Stimulated activated effector memory CD8-positive, alpha-beta T cell treated with anti-CD3 and anti-CD28 coated beads, Interleukin-12 subunit alpha, Interleukin-12 subunit beta, amount 100 ng/mL, for 72 hours (primary cell): ENCODE measurements at regions not wholly inside any gene's neighbourhood (a gene's known extent, or its start where the extent isn't known, plus 50 kb on each side); places are given as distances from the start of the nearest gene placed in this dataset.
A peak's percentile ranks its signal among the peaks of the same experiment; 100 is the strongest.
"Not testable (repeated sequence)": the region's sequence is repeated elsewhere in the genome, so short reads cannot be mapped to it uniquely, and the experiment has no call there.

ENCODE experiments used
- ATAC-seq: fragments of 150-1000 bp; cut with Tn5 transposase; 2 replicates; pipeline ENCODE4 v1.10.0; 2021
- DNase-seq, 2 donors: peaks; one replicate each; pipeline ENCODE4 v3.0.0; 2021 to 2022; ENCODE audit warnings: low spot score in 2 of 2
- H3K27ac Mint-ChIP-seq: one replicate; pipeline ENCODE4 v1.8.0; 2022; ENCODE audit warnings: mild to moderate bottlenecking, mixed read lengths
- H3K36me3 Mint-ChIP-seq: one replicate; pipeline ENCODE4 v1.8.0; 2022; ENCODE audit warnings: mild to moderate bottlenecking, mixed read lengths
- H3K4me1 Mint-ChIP-seq: one replicate; pipeline ENCODE4 v1.8.0; 2022; ENCODE audit warnings: mixed read lengths
- H3K4me3 Mint-ChIP-seq: one replicate; pipeline ENCODE4 v1.8.0; 2022; ENCODE audit warnings: mild to moderate bottlenecking, mixed read lengths
- H3K9me3 Mint-ChIP-seq: one replicate; pipeline ENCODE4 v1.8.0; 2022; ENCODE audit warnings: mixed read lengths

- no peaks in the 10 kb centered on the region for H3K9me3 Mint-ChIP-seq
- H3K4me3 Mint-ChIP-seq = no peak overlapping the region
- DNase-seq (no peak), ATAC-seq (no peak)
- H3K36me3 Mint-ChIP-seq = no peaks in the 10 kb centered on the region
- H3K27ac Mint-ChIP-seq = no peak overlapping the region
- H3K4me1 Mint-ChIP-seq = no peaks in the 10 kb centered on the region
Observed at GRCh38 chr7:142646386-142647140, 102.7 kb upstream of the PRSS1 start.

- Mint-ChIP-seq H3K27ac (no peak overlapping the region), H3K36me3 (no peaks in the 10 kb centered on the region), H3K9me3 (no peaks in the 10 kb centered on the region), H3K4me1 (no peaks in the 10 kb centered on the region), H3K4me3 (no peak overlapping the region)
- no peak for DNase-seq
- ATAC-seq = no peak
Observed at GRCh38 chr7:142645777-142646176, 103.5 kb upstream of the PRSS1 start.

DNA sequence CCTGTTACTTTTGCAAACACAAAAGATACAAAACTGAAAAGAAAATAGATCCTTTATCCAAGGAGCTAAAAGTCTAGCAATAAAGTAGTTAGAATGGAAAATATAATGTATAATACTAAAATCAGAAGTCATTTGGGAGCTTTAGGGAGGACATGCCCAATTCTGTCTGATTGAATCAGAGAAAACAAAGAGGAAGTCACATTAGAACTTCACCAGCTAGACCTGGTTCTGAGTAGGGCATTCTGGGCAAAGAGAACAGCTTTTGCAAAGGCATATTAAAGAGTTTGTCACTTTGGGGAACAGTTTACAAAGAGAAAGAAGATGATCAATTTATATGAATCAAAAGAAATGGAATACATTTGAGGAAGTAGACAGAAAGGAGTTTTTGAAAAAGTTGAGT lies 107.0 kb upstream of the PRSS1 start:
- H3K9me3 Mint-ChIP-seq = no peaks in the 10 kb centered on the region
- no peaks in the 10 kb centered on the region for H3K4me1 Mint-ChIP-seq
- no peaks in the 10 kb centered on the region for H3K36me3 Mint-ChIP-seq

GRCh38 chr7:142641252-142641651 lies 108.0 kb upstream of the PRSS1 start:
- H3K27ac Mint-ChIP-seq, H3K4me3 Mint-ChIP-seq, H3K4me1 Mint-ChIP-seq: not testable (repeated sequence)

More for the DNA sequence above, 107.0 kb upstream of the PRSS1 start:
- DNase-seq (no peak), ATAC-seq (no peak)
- no peak overlapping the region for H3K4me3 Mint-ChIP-seq
- H3K27ac Mint-ChIP-seq = no peak overlapping the region

GRCh38 chr7:142638581-142638980 lies 110.7 kb upstream of the PRSS1 start:
- Mint-ChIP-seq H3K36me3 (no peaks in the 10 kb centered on the region), H3K4me1 (no peaks in the 10 kb centered on the region), H3K4me3 (no peak overlapping the region), H3K27ac (no peak overlapping the region), H3K9me3 (no peaks in the 10 kb centered on the region)
- DNase-seq = no peak
- no peak for ATAC-seq

More at GRCh38 chr7:142641252-142641651, 108.0 kb upstream of the PRSS1 start:
- not testable (repeated sequence) for H3K36me3 Mint-ChIP-seq, DNase-seq, ATAC-seq, H3K9me3 Mint-ChIP-seq

- H3K4me1 Mint-ChIP-seq = no peaks in the 10 kb centered on the region
- ATAC-seq (no peak), DNase-seq (no peak)
- H3K9me3 Mint-ChIP-seq = no peaks in the 10 kb centered on the region
- H3K27ac Mint-ChIP-seq = peak overlapping the region; percentile 71
- peak overlapping the region; percentile 44 for H3K4me3 Mint-ChIP-seq
- H3K36me3 Mint-ChIP-seq = no peaks in the 10 kb centered on the region
Observed at GRCh38 chr7:142637240-142637639, 112.0 kb upstream of the PRSS1 start.

- H3K36me3 Mint-ChIP-seq = no peaks in the 10 kb centered on the region
- no peaks in the 10 kb centered on the region for H3K4me1 Mint-ChIP-seq
- H3K9me3 Mint-ChIP-seq = no peaks in the 10 kb centered on the region
- ATAC-seq = peak; percentile 57
- DNase-seq = no peak
- peak overlapping the region; percentile 71 for H3K27ac Mint-ChIP-seq
- H3K4me3 Mint-ChIP-seq = peak overlapping the region; percentile 44
Observed at GRCh38 chr7:142636751-142637150, 112.5 kb upstream of the PRSS1 start.

GRCh38 chr7:142636107-142636506 lies 113.2 kb upstream of the PRSS1 start:
- not testable (repeated sequence) for DNase-seq, ATAC-seq, H3K4me1 Mint-ChIP-seq, H3K36me3 Mint-ChIP-seq, H3K9me3 Mint-ChIP-seq, H3K27ac Mint-ChIP-seq, H3K4me3 Mint-ChIP-seq

DNA sequence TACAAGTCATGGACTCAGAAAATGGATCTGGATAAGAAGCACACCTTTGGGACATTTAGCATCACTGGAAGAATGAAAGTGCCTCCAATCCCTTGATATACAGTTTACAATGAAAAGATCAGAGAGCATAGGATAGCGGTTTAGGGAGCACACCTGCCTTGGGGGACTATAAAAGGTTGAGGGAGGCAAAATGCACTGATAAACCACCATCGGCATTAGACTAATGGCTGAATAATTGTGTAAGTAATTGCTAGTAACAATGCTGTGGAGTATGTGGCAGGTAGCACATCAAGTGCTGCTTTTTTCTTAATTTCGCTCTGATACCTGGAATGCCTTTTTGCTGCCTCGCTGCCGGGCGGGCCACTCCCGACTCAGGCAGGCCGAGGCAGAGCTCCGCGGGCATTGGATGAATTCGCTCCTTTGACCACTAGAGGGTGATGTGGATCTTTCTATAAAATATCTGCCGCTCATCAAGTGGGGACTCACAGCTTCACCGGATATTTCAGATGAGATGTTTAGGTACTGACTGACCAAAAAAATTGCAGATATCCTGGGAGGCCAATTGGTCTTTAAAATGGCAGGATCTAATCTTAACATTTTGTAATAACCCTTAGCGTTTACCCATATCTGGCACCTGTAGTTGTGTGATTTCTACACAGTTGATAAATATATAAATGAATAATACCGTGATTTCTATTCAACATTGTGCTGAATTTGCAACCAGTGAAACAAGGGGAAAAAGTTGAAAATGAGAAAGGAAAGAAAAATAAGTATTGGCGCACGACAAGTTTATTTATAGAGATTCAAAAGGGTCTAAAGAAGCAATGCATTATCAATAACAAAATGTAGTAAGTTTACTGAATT lies 116.8 kb upstream of the PRSS1 start:
- peak; percentile 21 to 62 for DNase-seq
- H3K9me3 Mint-ChIP-seq = no peaks in the 10 kb centered on the region
- no peak overlapping the region for H3K4me3 Mint-ChIP-seq
- H3K27ac Mint-ChIP-seq = no peak overlapping the region
- peak; percentile 81 for ATAC-seq
- no peaks in the 10 kb centered on the region for H3K4me1 Mint-ChIP-seq
- H3K36me3 Mint-ChIP-seq = no peaks in the 10 kb centered on the region

DNA sequence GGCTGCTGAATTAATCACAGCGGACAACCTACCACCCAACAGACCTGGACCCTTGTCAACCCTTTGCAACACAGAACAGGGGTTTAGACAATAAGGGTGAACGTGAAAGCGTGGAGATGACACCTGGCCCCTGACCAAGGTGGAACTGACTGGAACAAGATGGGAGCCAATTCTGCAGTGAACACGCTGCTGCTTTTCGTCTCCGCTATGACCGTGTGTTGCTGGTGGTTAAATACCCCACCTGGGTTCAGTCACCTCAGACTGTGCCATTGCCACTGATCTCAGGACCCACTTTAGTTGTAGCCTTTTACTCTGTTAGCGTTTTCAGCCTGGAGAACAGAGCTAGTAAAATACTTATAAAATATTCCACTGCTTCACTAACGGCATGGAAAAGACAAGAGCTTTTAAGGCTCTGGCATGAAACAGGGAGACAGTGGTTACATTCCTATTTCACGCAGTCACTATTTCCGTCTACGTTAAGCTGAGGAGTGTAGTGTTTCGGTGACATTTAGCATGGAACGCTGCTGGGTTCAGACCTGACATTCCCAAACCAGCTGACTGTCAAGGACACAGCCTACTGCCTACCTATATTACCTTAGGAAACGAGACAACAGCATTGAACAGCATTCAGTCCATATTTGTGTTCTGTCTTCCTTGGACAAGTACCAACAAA lies 119.5 kb upstream of the PRSS1 start:
- H3K27ac Mint-ChIP-seq = no peak overlapping the region
- H3K36me3 Mint-ChIP-seq = no peaks in the 10 kb centered on the region
- DNase-seq (no peak), ATAC-seq (no peak)
- H3K9me3 Mint-ChIP-seq = no peaks in the 10 kb centered on the region
- no peak overlapping the region for H3K4me3 Mint-ChIP-seq
- peaks cover 5% of the 10 kb centered on the region for H3K4me1 Mint-ChIP-seq

- Mint-ChIP-seq H3K36me3 (no peaks in the 10 kb centered on the region), H3K9me3 (no peaks in the 10 kb centered on the region), H3K27ac (no peak overlapping the region), H3K4me3 (no peak overlapping the region), H3K4me1 (peaks cover 5% of the 10 kb centered on the region)
- ATAC-seq (no peak), DNase-seq (no peak)
Observed at GRCh38 chr7:142628945-142629344, 120.3 kb upstream of the PRSS1 start.

- not testable (repeated sequence) for DNase-seq, ATAC-seq, H3K9me3 Mint-ChIP-seq, H3K36me3 Mint-ChIP-seq, H3K27ac Mint-ChIP-seq, H3K4me1 Mint-ChIP-seq
- H3K4me3 Mint-ChIP-seq = peak overlapping the region; percentile 56
Observed at GRCh38 chr7:142627223-142627622, 122.0 kb upstream of the PRSS1 start.

DNA sequence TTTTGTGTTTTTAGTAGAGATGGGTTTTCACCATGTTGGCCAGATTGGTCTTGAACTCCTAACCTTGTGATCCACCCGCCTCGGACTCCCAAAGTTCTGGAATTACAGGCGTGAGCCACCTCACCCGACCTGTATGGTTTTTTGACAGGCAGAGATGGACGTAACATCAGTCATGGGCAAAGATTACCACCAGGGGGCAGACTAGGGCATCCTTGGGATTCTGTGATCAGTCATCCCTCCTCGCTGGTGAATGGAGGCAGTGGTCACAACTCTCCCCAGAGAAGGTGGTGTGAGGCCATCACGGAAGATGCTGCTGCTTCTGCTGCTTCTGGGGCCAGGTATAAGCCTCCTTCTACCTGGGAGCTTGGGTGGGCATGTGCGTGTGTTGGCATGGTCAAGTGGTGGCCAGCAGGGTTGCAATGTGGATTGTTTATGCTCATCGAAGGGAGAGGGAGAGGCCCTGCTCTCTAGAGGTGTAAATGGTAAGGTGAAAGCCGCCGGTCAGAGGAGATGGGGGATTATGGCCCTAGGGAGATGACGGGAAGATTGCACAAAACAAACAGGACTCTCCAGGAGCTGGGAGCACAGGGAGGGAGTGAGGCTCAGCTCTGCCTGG lies 122.7 kb upstream of the PRSS1 start:
- H3K27ac Mint-ChIP-seq = peak overlapping the region; percentile 55
- no peaks in the 10 kb centered on the region for H3K36me3 Mint-ChIP-seq
- peaks cover 5% of the 10 kb centered on the region for H3K4me1 Mint-ChIP-seq
- no peaks in the 10 kb centered on the region for H3K9me3 Mint-ChIP-seq
- ATAC-seq (peak; percentile 82), DNase-seq (peak; percentile 50 to 75)
- H3K4me3 Mint-ChIP-seq = peak overlapping the region; percentile 56

- not testable (repeated sequence) for ATAC-seq, H3K4me3 Mint-ChIP-seq, H3K27ac Mint-ChIP-seq, H3K9me3 Mint-ChIP-seq, H3K4me1 Mint-ChIP-seq, DNase-seq, H3K36me3 Mint-ChIP-seq
Observed at GRCh38 chr7:142625216-142625615, 124.1 kb upstream of the PRSS1 start.

- ATAC-seq = no peak
- H3K27ac Mint-ChIP-seq = no peak overlapping the region
- no peaks in the 10 kb centered on the region for H3K36me3 Mint-ChIP-seq
Observed at GRCh38 chr7:142620402-142620801, 128.9 kb upstream of the PRSS1 start.

More at GRCh38 chr7:142620402-142620801, 128.9 kb upstream of the PRSS1 start:
- H3K4me3 Mint-ChIP-seq = no peak overlapping the region
- H3K9me3 Mint-ChIP-seq = no peaks in the 10 kb centered on the region
- no peaks in the 10 kb centered on the region for H3K4me1 Mint-ChIP-seq
- no peak for DNase-seq
